SK-N-SH (cell line): ENCODE measurements at regions not wholly inside any gene's neighbourhood (a gene's known extent, or its start where the extent isn't known, plus 50 kb on each side); places are given as distances from the start of the nearest gene placed in this dataset.

Experiments used
- CTCF ChIA-PET: fragments of 300-600, 350-600 bp; formaldehyde crosslinking; extraction: SDS; loops from one replicate; lab custom pipeline; 2021; lab: Yijun Ruan, JAX
- POLR2A ChIA-PET: fragments of 350-600 bp; sonication (Branson Sonifier 250); formaldehyde crosslinking; extraction: SDS; loops from one replicate; lab custom pipeline; 2020; ENCODE audit warnings: antibody characterized with exemption, inconsistent platforms; lab: Yijun Ruan, JAX
- DNase-seq: peaks from one replicate; pipeline ENCODE4 v3.0.0; 2012
- H2AFZ ChIP-seq: fragments of 200-600 bp; sonication (generic); 2 replicates; pipeline ENCODE4 v1.8.1; 2016; ENCODE audit warnings: antibody characterized with exemption, mild to moderate bottlenecking, low read depth
- H3F3A ChIP-seq: fragments of 200-600 bp; sonication (generic); replicated peaks from 2 replicates; pipeline ENCODE3; 2016; ENCODE audit warnings: antibody characterized with exemption, mild to moderate bottlenecking; ENCODE audit not compliant: insufficient read depth
- H3K27ac ChIP-seq, 2 experiments: fragments of 200-500 bp in 1 of 2; fragments of 200-600 bp in 1 of 2; sonication (Bioruptor generic) in 1 of 2; sonication (generic), shearing (Covaris generic) in 1 of 2; 2 replicates each; pipeline versions ENCODE4 v1.5.1 to v1.6.1; 2014 to 2016; ENCODE audit warnings: low read depth in 2 of 2, inconsistent platforms in 1 of 2, low read length in 1 of 2, mild to moderate bottlenecking in 1 of 2, mixed read lengths in 1 of 2
- H3K27me3 ChIP-seq: fragments of 200-600 bp; sonication (generic), shearing (Covaris generic); 2 replicates; pipeline ENCODE4 v1.6.1; 2016; ENCODE audit warnings: mixed run types; ENCODE audit not compliant: insufficient read depth
- H3K36me3 ChIP-seq, 2 experiments: fragments of 200-500 bp in 1 of 2; fragments of 200-600 bp in 1 of 2; sonication (Bioruptor generic) in 1 of 2; sonication (generic) in 1 of 2; replicated peaks in 1 of 2; 2 replicates each; pipeline versions ENCODE3 to v1.5.1; 2014 to 2016; ENCODE audit warnings: low read length in 1 of 2, mild to moderate bottlenecking in 1 of 2; ENCODE audit not compliant: insufficient read depth in 2 of 2, control insufficient read depth in 1 of 2
- H3K4me1 ChIP-seq, 2 experiments: fragments of 200-500 bp in 1 of 2; fragments of 200-600 bp in 1 of 2; sonication (Bioruptor generic) in 1 of 2; sonication (generic), shearing (Covaris generic) in 1 of 2; 2 replicates each; pipeline versions ENCODE4 v1.5.1 to v1.6.1; 2014 to 2016; ENCODE audit warnings: low read depth in 1 of 2, low read length in 1 of 2, mixed run types in 1 of 2; ENCODE audit not compliant: insufficient read depth in 2 of 2, control insufficient read depth in 1 of 2
- H3K4me2 ChIP-seq: fragments of 200-600 bp; sonication (generic), shearing (Covaris generic); 2 replicates; pipeline ENCODE4 v1.6.1; 2017; ENCODE audit warnings: mixed run types
- H3K4me3 ChIP-seq, 2 experiments: fragments of 200-500 bp in 1 of 2; fragments of 200-600 bp in 1 of 2; sonication (Bioruptor generic) in 1 of 2; sonication (generic), shearing (Covaris generic) in 1 of 2; 2 replicates each; pipeline versions ENCODE4 v1.5.1 to v1.8.1; 2014 to 2016; ENCODE audit warnings: low read depth in 2 of 2, inconsistent platforms in 1 of 2, low read length in 1 of 2, mild to moderate bottlenecking in 1 of 2, mixed read lengths in 1 of 2, moderate library complexity in 1 of 2
- H3K79me2 ChIP-seq: fragments of 200-600 bp; sonication (generic); 2 replicates; pipeline ENCODE4 v1.8.1; 2017; ENCODE audit warnings: mild to moderate bottlenecking; ENCODE audit not compliant: insufficient read depth
- H3K9ac ChIP-seq: fragments of 200-600 bp; sonication (generic); 2 replicates; pipeline ENCODE4 v1.6.1; 2017; ENCODE audit warnings: mixed run types
- H3K9me2 ChIP-seq: fragments of 200-600 bp; sonication (generic); 2 replicates; pipeline ENCODE4 v1.6.1; 2017; ENCODE audit warnings: mixed run types
- H3K9me3 ChIP-seq: fragments of 200-600 bp; sonication (generic); 2 replicates; pipeline ENCODE4 v1.6.1; 2017; ENCODE audit warnings: mixed run types, mild to moderate bottlenecking, moderate library complexity
- H4K20me1 ChIP-seq: fragments of 200-600 bp; sonication (generic); 2 replicates; pipeline ENCODE4 v1.6.1; 2017; ENCODE audit warnings: mild to moderate bottlenecking, mixed run types; ENCODE audit not compliant: insufficient read depth
- EZH2phosphoT487 ChIP-seq: fragments of 200-600 bp; sonication (generic); IDR thresholded peaks from 2 replicates; pipeline ENCODE4 v1.6.1; 2017; ENCODE audit warnings: low read depth, mixed run types, mild to moderate bottlenecking, antibody characterized with exemption, moderate library complexity, borderline replicate concordance
- FOSL2 ChIP-seq: IDR thresholded peaks from 2 replicates; pipeline ENCODE4 v1.4.0; 2012; ENCODE audit warnings: low read depth, mild to moderate bottlenecking, moderate library complexity, borderline replicate concordance
- FOXJ3 ChIP-seq: sonication (generic); formaldehyde crosslinking; IDR thresholded peaks from 2 replicates; pipeline ENCODE4 v1.5.1; 2020; ENCODE audit warnings: mild to moderate bottlenecking, missing genetic modification reagents
- GABPA ChIP-seq: IDR thresholded peaks from 2 replicates; pipeline ENCODE4 v1.4.0; 2012; ENCODE audit warnings: low read depth, mild to moderate bottlenecking
- NRF1 ChIP-seq: IDR thresholded peaks from 2 replicates; pipeline ENCODE4 v1.6.1; 2012; ENCODE audit warnings: low read depth, mild to moderate bottlenecking, low read length
- TAF1 ChIP-seq: IDR thresholded peaks from 2 replicates; pipeline ENCODE4 v1.6.1; 2012; ENCODE audit warnings: low read depth, mild to moderate bottlenecking, low read length, moderate library complexity, borderline replicate concordance
- TCF12 ChIP-seq: IDR thresholded peaks from 2 replicates; pipeline ENCODE4 v1.4.0; 2012
- TEAD4 ChIP-seq: IDR thresholded peaks from 2 replicates; pipeline ENCODE4 v1.4.0; 2012; ENCODE audit warnings: mild to moderate bottlenecking, borderline replicate concordance; ENCODE audit not compliant: insufficient read depth
- WGBS: methylation state at CpG from one replicate; pipeline ENCODE4 v1.1.6; 2017; ENCODE audit warnings: low lambda C conversion rate; 5-methylcytosine and 5-hydroxymethylcytosine counted together
- TF ChIP-seq, protein P1 (sequence below): fragments of 150-350 bp; IDR thresholded peaks from 2 replicates; pipeline ENCODE4 v1.6.1; 2016; ENCODE audit warnings: mild to moderate bottlenecking, low read depth, low read length
- TF ChIP-seq, protein P2 (sequence below): fragments of 150-350 bp; IDR thresholded peaks from 2 replicates; pipeline ENCODE4 v1.6.1; 2017; ENCODE audit warnings: antibody characterized with exemption, low read length, low read depth, borderline replicate concordance
- TF ChIP-seq, protein P3 (sequence below): IDR thresholded peaks from 2 replicates; pipeline ENCODE4 v1.6.1; 2012; ENCODE audit warnings: mild to moderate bottlenecking, low read depth, low read length, moderate library complexity
- TF ChIP-seq, protein P4 (sequence below): IDR thresholded peaks from 2 replicates; pipeline ENCODE4; 2012

DNA sequence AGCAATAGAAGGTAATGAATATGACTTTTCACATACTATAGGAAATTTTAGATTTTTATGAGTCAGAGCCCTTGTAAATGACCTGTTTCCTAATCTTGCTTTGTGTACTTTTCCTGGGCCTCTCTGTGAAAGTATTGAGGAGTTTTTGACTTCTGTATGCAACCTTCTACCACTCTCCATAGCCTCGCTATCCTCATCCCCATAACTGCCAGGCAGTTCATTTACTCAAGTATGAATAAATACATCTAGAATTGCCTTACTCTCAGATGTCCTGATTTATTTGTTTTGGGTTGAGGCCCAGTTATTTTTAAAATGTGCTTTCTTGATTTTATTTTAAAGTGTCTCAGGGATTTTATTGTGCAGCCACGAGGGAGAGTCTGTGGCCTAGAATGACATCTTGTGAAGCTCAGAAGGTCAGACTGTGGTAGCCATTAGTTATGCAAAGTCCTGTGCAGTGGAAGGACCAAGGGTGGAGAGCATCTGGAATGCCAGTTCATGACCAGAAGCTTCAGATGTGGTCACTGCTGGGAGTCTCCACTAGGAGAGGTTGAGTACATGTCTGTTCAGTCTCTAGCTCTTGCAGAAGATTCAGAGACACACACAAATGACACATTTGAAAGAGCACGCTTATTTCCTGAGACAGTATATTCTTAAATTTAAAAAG, 346.2 kb upstream of the IMPG1 start:
- no peak for DNase-seq
- Histone ChIP-seq H3K9ac (no peak overlapping the region), H3K36me3 (no peaks in the 10 kb centered on the region), H3K9me3 (no peaks in the 10 kb centered on the region), H3F3A (no peaks in the 10 kb centered on the region), H2AFZ (no peak overlapping the region), H4K20me1 (no peaks in the 10 kb centered on the region), H3K9me2 (no peaks in the 10 kb centered on the region), H3K4me3 (no peak overlapping the region), H3K27ac (no peak overlapping the region), H3K4me1 (no peaks in the 10 kb centered on the region; a peak in 2 of 4 replicates), H3K27me3 (no peaks in the 10 kb centered on the region), H3K79me2 (no peaks in the 10 kb centered on the region), H3K4me2 (no peak overlapping the region)
- WGBS, result 14% methylated on average over 3 of the region's 3 CpGs
- ChIA-PET CTCF (no interaction called here), POLR2A (no interaction called here)
- no peak for TF ChIP-seq FOXJ3 (CRISPR knock-in tag)
- TF ChIP-seq TEAD4, result no peak

DNA sequence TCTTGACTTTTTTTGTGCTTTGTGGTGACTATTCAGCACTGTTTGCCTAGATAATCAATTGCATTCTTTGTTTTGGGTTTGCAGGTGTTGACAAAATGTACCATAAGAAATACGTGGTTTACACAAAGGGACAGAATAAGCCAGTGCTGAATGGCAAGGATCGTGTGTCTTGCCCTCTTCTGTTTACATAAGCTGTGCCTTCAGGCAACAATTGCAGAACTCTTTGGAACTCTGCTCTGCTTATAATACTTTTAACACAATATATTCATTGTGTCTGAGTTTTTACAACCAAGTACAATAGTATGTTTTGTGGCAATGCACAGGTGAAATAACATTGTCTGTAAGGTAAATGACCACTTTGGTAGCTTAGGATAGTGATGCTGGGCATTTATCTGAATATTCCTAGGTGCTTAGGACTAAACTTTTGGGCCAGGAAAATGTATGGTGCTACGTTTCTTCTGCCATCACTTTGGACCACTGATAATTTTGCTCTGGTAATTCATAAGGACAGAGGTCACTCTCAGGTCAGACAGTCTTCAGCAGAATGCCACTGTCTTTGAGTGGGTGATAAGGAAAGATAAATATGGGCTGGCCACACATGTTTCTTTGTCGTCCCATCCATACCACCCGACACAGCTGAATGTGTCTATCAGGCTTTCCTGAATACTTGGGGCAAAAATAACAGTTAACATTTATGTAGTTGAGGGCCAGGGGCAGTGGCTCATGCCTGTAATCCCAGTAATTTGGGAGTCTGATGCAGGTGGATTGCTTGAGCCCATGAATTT, 344.6 kb upstream of the IMPG1 start:
- H3K27ac ChIP-seq, result peak overlapping the region in 1 of 2 experiments; percentile 60; a peak in 1 of 4 replicates
- no peak overlapping the region for H3K4me2 ChIP-seq
- H3K9me3 ChIP-seq, result no peaks in the 10 kb centered on the region
- no peak overlapping the region for H3K9ac ChIP-seq
- ChIA-PET CTCF (no interaction called here), POLR2A (no interaction called here)
- H3K4me3 ChIP-seq, result no peak overlapping the region
- no peaks in the 10 kb centered on the region for H3K9me2 ChIP-seq
- H3K27me3 ChIP-seq, result no peaks in the 10 kb centered on the region
- no peaks in the 10 kb centered on the region; a peak in 2 of 4 replicates for H3K4me1 ChIP-seq
- TF ChIP-seq NRF1 (no peak), EZH2phosphoT487 (no peak), FOSL2 (no peak), GABPA (no peak), TAF1 (no peak), TCF12 (no peak), FOXJ3 (CRISPR knock-in tag) (no peak)
- TF ChIP-seq, protein P1, sequence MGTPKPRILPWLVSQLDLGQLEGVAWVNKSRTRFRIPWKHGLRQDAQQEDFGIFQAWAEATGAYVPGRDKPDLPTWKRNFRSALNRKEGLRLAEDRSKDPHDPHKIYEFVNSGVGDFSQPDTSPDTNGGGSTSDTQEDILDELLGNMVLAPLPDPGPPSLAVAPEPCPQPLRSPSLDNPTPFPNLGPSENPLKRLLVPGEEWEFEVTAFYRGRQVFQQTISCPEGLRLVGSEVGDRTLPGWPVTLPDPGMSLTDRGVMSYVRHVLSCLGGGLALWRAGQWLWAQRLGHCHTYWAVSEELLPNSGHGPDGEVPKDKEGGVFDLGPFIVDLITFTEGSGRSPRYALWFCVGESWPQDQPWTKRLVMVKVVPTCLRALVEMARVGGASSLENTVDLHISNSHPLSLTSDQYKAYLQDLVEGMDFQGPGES, result no peak
- TF ChIP-seq, protein P2, sequence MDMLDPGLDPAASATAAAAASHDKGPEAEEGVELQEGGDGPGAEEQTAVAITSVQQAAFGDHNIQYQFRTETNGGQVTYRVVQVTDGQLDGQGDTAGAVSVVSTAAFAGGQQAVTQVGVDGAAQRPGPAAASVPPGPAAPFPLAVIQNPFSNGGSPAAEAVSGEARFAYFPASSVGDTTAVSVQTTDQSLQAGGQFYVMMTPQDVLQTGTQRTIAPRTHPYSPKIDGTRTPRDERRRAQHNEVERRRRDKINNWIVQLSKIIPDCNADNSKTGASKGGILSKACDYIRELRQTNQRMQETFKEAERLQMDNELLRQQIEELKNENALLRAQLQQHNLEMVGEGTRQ, result no peak
- TF ChIP-seq, protein P3, sequence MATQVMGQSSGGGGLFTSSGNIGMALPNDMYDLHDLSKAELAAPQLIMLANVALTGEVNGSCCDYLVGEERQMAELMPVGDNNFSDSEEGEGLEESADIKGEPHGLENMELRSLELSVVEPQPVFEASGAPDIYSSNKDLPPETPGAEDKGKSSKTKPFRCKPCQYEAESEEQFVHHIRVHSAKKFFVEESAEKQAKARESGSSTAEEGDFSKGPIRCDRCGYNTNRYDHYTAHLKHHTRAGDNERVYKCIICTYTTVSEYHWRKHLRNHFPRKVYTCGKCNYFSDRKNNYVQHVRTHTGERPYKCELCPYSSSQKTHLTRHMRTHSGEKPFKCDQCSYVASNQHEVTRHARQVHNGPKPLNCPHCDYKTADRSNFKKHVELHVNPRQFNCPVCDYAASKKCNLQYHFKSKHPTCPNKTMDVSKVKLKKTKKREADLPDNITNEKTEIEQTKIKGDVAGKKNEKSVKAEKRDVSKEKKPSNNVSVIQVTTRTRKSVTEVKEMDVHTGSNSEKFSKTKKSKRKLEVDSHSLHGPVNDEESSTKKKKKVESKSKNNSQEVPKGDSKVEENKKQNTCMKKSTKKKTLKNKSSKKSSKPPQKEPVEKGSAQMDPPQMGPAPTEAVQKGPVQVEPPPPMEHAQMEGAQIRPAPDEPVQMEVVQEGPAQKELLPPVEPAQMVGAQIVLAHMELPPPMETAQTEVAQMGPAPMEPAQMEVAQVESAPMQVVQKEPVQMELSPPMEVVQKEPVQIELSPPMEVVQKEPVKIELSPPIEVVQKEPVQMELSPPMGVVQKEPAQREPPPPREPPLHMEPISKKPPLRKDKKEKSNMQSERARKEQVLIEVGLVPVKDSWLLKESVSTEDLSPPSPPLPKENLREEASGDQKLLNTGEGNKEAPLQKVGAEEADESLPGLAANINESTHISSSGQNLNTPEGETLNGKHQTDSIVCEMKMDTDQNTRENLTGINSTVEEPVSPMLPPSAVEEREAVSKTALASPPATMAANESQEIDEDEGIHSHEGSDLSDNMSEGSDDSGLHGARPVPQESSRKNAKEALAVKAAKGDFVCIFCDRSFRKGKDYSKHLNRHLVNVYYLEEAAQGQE, result no peak
- TF ChIP-seq, protein P4, sequence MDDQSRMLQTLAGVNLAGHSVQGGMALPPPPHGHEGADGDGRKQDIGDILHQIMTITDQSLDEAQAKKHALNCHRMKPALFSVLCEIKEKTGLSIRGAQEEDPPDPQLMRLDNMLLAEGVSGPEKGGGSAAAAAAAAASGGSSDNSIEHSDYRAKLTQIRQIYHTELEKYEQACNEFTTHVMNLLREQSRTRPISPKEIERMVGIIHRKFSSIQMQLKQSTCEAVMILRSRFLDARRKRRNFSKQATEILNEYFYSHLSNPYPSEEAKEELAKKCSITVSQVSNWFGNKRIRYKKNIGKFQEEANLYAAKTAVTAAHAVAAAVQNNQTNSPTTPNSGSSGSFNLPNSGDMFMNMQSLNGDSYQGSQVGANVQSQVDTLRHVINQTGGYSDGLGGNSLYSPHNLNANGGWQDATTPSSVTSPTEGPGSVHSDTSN, result no peak
- 10% methylated on average over 5 of the region's 5 CpGs for WGBS
- H2AFZ ChIP-seq, result no peak overlapping the region
- no peaks in the 10 kb centered on the region for H4K20me1 ChIP-seq
- H3K36me3 ChIP-seq, result no peaks in the 10 kb centered on the region
- no peaks in the 10 kb centered on the region for H3K79me2 ChIP-seq
- no peak for DNase-seq
- H3F3A ChIP-seq, result no peaks in the 10 kb centered on the region
